ENCODE measurements at regions not wholly inside any gene's neighbourhood (a gene's known extent, or its start where the extent isn't known, plus 50 kb on each side); places are given as distances from the start of the nearest gene placed in this dataset.
"Not testable (repeated sequence)": the region's sequence is repeated elsewhere in the genome, so short reads cannot be mapped to it uniquely, and the experiment has no call there.

DNA sequence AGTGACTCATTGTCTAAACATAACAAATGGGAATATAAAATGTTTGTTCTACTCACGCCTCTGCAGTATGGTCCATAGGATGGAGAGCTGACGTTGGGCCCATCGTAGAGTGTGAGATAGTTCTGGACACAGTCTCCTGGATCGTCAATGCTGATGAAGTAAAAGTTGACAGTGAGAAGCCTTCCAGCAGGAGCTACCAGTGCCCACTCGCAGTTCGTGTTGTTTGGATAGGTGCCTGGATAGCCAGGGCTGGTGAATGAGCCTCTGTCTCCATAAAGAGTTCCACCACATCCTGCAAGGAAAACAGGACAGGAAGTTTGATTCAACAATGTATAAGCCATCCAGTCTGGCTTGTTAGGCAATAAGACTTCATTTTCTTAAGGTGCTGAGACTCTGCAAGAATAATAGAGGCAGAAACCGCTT, 79.6 kb downstream of the OR13A1 start:
- Histone ChIP-seq H3K27me3 (ENCODE audit: insufficient read depth, low read length) (no peaks in the 10 kb centered on the region), H3K9ac (ENCODE audit: low read depth, low read length) (no peak overlapping the region), H3K27ac (ENCODE audit: low read length) (no peak overlapping the region), H3K36me3 (ENCODE audit: insufficient read depth, low read depth, low read length) (no peaks in the 10 kb centered on the region), H3K4me1 (ENCODE audit: insufficient read depth, low read length) (no peaks in the 10 kb centered on the region), H3K9me3 (ENCODE audit: insufficient read depth, low read depth, low read length) (no peaks in the 10 kb centered on the region), H3K4me3 (ENCODE audit: low read length) (no peak overlapping the region)

DNA sequence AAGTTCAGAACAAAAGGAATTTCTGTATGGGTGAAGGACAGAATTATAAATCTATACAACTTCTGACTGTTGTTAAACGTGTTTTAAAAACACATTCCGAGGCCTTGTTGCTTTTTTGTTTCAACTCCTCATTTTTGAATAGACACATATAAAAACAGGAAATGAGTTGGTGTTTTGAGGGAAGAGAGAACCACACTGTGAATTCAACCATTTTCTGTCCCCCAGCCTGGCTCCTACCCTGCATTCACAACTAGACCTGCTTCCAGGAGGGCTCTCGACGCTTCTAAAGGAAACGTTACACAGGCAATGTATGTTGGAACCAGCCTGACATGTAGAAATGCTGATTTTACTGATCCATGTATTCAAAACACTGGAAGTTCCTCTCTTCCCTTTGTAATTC, 76.5 kb downstream of the OR13A1 start:
- Histone ChIP-seq H3K4me3 (ENCODE audit: low read length) (no peak overlapping the region), H3K36me3 (ENCODE audit: insufficient read depth, low read depth, low read length) (no peaks in the 10 kb centered on the region), H3K27ac (ENCODE audit: low read length) (no peak overlapping the region), H3K27me3 (ENCODE audit: insufficient read depth, low read length) (no peaks in the 10 kb centered on the region), H3K9me3 (ENCODE audit: insufficient read depth, low read depth, low read length) (no peaks in the 10 kb centered on the region), H3K4me1 (ENCODE audit: insufficient read depth, low read length) (peaks cover 6% of the 10 kb centered on the region; the same call in 1 of the 2 replicates), H3K9ac (ENCODE audit: low read depth, low read length) (no peak overlapping the region)

DNA sequence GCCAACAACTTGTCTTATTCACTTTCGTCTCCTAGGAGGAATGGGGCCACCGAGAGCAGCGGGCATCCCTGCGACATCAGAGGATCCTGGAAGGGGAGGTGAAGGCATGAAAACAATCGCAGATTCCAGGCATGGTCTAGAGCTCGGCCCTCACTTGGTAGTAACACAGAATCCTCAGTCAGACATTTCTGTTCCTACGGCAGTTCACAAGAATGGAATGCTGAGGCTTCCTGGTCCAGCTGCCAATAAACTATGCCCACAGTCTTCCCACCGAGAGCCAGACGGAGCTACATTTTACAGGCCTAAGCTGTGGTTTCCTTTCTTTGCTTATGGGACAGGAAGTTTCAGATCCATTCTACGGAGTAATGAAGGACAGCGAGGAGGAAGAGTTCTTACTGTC, 75.8 kb downstream of the OR13A1 start:
- Histone ChIP-seq H3K4me3 (ENCODE audit: low read length) (no peak overlapping the region), H3K9me3 (ENCODE audit: insufficient read depth, low read depth, low read length) (no peaks in the 10 kb centered on the region)

DNA sequence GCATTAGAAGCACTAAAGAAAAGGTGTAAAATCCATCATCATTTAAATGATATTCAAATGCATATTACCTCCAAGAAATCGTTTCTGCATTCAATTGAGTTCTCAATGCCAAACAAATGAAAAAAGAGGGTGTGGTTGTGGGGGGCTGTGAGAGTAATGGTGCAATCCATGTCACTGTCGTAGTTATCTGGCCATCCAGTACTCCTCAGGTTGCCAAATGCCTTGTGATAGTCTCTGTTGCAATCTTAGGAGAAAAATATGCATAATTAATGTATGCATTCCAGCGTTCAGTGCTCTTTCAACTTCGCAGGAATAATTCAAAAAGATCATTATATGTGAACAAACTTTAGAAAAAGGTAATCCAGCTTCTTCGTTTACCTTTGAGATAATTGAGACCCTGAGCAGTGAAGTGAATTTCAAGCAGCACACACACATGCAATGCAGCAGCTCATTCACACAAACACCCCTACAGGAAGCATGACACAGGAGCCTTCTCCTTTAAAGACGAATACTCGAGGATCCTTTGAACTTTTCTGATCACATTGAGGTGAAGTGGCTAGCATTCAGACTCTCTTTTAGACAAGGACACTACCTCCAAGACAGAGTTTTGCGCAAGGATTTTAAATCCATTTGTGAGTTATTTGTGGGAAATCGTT, 73.4 kb downstream of the OR13A1 start:
- H3K9ac ChIP-seq (ENCODE audit: low read depth, low read length) = no peak overlapping the region
- no peak overlapping the region for H3K27ac ChIP-seq (ENCODE audit: low read length)
- no peaks in the 10 kb centered on the region for H3K36me3 ChIP-seq (ENCODE audit: insufficient read depth, low read depth, low read length)
- no peaks in the 10 kb centered on the region for H3K9me3 ChIP-seq (ENCODE audit: insufficient read depth, low read depth, low read length)
- H3K4me1 ChIP-seq (ENCODE audit: insufficient read depth, low read length) = peaks cover 6% of the 10 kb centered on the region; the same call in 1 of the 2 replicates
- no peak overlapping the region for H3K4me3 ChIP-seq (ENCODE audit: low read length)
- no peaks in the 10 kb centered on the region for H3K27me3 ChIP-seq (ENCODE audit: insufficient read depth, low read length)

More for the DNA sequence above, 75.8 kb downstream of the OR13A1 start:
- no peaks in the 10 kb centered on the region for H3K36me3 ChIP-seq (ENCODE audit: insufficient read depth, low read depth, low read length)
- H3K27me3 ChIP-seq (ENCODE audit: insufficient read depth, low read length) = no peaks in the 10 kb centered on the region
- H3K27ac ChIP-seq (ENCODE audit: low read length) = no peak overlapping the region
- no peak overlapping the region for H3K9ac ChIP-seq (ENCODE audit: low read depth, low read length)
- H3K4me1 ChIP-seq (ENCODE audit: insufficient read depth, low read length) = peaks cover 6% of the 10 kb centered on the region; the same call in 1 of the 2 replicates

DNA sequence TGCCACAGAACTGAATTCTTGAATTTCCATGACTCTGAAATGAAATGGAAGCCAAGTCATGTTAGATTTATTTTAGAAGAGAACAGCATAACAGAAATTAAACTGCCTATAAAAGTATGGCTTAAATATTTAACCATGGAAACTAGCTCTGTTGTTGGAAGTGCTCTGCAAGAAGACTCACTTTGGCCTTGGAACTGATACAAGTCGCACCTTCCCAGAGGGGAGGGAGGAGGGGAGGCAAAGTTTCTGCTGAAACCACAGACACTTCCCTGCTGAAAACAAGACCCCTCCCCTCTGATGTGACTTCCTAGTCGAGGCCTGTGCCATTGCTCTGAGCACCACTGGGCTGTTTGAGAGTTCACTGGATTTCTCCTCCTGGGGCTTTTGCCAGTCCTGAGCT, 72.1 kb downstream of the OR13A1 start:
- Histone ChIP-seq H3K27me3 (ENCODE audit: insufficient read depth, low read length) (no peaks in the 10 kb centered on the region), H3K27ac (ENCODE audit: low read length) (no peak overlapping the region), H3K4me3 (ENCODE audit: low read length) (no peak overlapping the region), H3K4me1 (ENCODE audit: insufficient read depth, low read length) (peaks cover 6% of the 10 kb centered on the region; the same call in 1 of the 2 replicates), H3K36me3 (ENCODE audit: insufficient read depth, low read depth, low read length) (no peaks in the 10 kb centered on the region), H3K9me3 (ENCODE audit: insufficient read depth, low read depth, low read length) (no peaks in the 10 kb centered on the region), H3K9ac (ENCODE audit: low read depth, low read length) (no peak overlapping the region)

DNA sequence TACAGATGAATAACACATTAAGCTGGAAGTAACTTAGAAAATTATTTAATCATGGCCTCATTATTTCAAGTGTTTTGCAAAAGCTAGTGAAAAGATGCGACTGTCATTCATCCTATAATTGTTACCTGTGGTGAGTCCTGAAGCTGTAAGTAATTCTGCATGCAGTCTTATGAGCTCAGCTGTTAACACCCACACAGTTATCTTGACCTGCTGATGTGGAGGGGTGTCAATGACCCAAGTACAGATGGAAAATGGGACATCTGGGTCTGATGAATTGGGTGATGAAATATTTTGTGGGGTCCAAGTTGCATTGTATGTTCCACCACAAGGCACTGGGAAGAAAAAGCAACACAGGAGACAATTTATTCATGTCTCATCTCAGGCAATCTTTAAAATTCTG, 68.9 kb downstream of the OR13A1 start:
- H3K9me3 ChIP-seq (ENCODE audit: insufficient read depth, low read depth, low read length) = no peaks in the 10 kb centered on the region

DNA sequence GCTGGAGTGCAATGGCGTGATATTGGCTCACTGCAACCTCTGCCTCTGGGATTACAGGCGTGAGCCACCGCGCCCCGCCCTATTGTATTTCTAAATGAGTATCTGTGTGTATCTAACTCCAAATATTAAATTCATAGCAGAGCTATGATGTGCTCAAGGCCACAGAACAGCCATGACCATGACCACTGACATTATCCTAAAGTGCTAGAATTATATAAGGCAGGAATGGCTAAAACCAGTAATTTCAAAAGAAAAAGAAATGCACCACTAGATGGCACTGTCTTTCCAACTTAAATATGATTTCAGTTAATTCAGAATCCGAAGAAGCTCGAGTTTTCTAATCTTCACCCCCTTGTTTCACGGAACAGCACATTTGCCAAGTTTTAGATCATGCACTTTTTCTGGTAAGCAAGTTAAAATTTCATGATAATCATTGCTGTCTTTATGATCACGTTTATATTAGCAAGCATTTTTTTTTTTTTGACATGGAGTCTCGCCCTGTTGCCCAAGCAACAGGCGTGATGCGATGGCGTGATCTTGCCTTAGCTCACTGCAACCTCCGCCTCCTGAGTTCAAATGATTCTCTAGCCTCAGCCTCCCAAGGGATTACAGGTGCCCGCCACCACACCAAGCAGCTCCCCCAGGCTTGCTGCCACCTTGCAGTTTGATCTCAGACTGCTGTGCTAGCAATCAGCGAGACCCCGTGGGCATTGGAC, 65.3 kb downstream of the OR13A1 start:
- no peaks in the 10 kb centered on the region for H3K27me3 ChIP-seq (ENCODE audit: insufficient read depth, low read length)
- H3K9me3 ChIP-seq (ENCODE audit: insufficient read depth, low read depth, low read length) = no peaks in the 10 kb centered on the region
- peak overlapping the region; percentile 68 for H3K4me3 ChIP-seq (ENCODE audit: low read length)
- H3K36me3 ChIP-seq (ENCODE audit: insufficient read depth, low read depth, low read length) = no peaks in the 10 kb centered on the region
- no peak overlapping the region for H3K27ac ChIP-seq (ENCODE audit: low read length)
- H3K9ac ChIP-seq (ENCODE audit: low read depth, low read length) = peak overlapping the region; percentile 60; the same call in 1 of the 2 replicates
- H3K4me1 ChIP-seq (ENCODE audit: insufficient read depth, low read length) = no peaks in the 10 kb centered on the region

More for the DNA sequence above, 68.9 kb downstream of the OR13A1 start:
- peaks cover 6% of the 10 kb centered on the region; the same call in 1 of the 2 replicates for H3K4me1 ChIP-seq (ENCODE audit: insufficient read depth, low read length)
- H3K27me3 ChIP-seq (ENCODE audit: insufficient read depth, low read length) = no peaks in the 10 kb centered on the region
- no peak overlapping the region for H3K27ac ChIP-seq (ENCODE audit: low read length)
- H3K9ac ChIP-seq (ENCODE audit: low read depth, low read length) = no peak overlapping the region
- H3K36me3 ChIP-seq (ENCODE audit: insufficient read depth, low read depth, low read length) = no peaks in the 10 kb centered on the region
- no peak overlapping the region for H3K4me3 ChIP-seq (ENCODE audit: low read length)

DNA sequence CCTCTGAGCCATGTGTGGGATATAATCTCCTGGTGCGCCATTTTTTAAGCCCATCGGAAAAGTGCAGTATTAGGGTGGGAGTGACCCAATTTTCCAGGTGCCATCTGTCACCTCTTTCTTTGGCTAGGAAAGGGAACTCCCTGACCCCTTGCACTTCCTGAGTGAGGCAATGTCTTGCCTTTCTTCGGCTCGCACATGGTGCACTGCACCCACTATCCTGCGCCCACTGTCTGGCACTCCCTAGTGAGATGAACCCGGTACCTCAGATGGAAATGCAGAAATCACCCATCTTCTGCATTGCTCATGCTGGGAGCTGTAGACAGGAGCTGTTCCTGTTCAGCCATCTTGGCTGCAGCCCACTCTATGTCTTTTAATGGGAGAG, 64.7 kb downstream of the OR13A1 start:
- not testable (repeated sequence) for H3K27me3 ChIP-seq (ENCODE audit: insufficient read depth, low read length); H3K36me3 ChIP-seq (ENCODE audit: insufficient read depth, low read depth, low read length); H3K9me3 ChIP-seq (ENCODE audit: insufficient read depth, low read depth, low read length); H3K4me3 ChIP-seq (ENCODE audit: low read length); H3K4me1 ChIP-seq (ENCODE audit: insufficient read depth, low read length); H3K9ac ChIP-seq (ENCODE audit: low read depth, low read length); H3K27ac ChIP-seq (ENCODE audit: low read length)

Data from iPS-20b (cell line).